NAMALWA (cell line): ENCODE measurements at regions not wholly inside any gene's neighbourhood (a gene's known extent, or its start where the extent isn't known, plus 50 kb on each side); places are given as distances from the start of the nearest gene placed in this dataset.
A peak's percentile ranks its signal among the peaks of the same experiment; 100 is the strongest.
"Not testable (repeated sequence)": the region's sequence is repeated elsewhere in the genome, so short reads cannot be mapped to it uniquely, and the experiment has no call there.

ENCODE experiments used
- DNase-seq: peaks from one replicate; pipeline ENCODE4 v3.0.0-alpha.2; 2015; ENCODE audit warnings: low spot score

DNA sequence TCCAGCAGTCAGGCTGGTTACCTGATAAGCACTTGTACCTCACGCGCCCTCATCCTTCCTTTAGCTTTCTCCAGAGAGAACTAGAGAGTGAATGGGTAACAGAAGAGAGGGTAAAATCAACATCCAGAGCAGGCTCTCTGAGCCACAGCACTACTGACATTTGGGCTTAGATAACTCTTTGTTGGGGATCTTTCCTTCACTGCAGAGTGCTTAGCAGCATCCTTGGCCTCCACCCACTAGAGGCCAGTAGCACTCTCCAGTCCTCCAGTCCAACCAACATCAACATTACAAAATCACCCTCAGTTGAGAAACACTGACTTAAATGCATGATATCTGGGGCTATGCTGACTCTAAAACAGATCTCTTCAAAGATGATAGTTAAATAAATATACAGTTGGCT lies 220.7 kb downstream of the TACR3 start:
- DNase-seq = peak; percentile 7

DNA sequence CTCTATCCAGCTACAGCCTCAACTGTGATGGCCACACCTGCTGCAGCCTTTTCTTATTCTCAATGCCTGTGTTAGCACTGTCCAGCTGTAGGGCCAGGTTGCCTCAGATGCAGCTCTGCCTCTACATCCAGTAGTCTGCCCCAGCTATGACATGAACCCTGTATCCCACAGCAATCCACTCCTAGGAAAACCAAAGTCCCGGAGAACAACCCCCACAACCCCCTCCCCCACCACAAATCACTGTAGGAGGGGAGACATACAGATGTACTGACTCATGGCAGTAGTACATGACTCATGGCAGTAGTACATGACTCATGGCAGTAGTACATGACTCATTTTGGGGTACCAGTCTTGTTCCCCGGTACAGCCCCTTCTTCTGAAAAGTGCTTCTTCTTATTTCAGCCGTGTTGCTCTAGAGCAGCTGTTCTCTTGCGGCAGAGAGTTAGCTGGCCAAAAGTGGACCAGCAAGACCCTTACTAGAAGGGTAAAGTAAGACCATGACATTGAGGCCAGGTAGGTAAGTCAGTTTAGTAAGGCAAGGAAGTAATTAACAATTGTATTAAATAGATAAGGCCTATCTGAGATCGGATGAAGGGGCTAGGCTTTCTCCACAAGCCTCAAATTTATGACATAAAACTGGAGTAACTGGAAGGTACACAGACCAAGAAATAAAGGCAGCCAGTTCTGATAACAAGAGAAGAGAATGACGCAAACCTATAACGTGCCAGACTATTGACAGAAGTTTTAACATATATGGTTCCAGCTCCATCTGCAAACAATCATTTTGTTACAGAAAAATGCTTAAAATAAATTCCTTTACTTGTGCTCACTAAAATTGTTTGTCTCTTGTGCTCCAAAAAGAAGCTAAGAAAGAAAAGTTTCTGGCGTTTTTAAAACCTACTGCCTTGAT lies 221.4 kb downstream of the TACR3 start:
- no peak for DNase-seq

DNA sequence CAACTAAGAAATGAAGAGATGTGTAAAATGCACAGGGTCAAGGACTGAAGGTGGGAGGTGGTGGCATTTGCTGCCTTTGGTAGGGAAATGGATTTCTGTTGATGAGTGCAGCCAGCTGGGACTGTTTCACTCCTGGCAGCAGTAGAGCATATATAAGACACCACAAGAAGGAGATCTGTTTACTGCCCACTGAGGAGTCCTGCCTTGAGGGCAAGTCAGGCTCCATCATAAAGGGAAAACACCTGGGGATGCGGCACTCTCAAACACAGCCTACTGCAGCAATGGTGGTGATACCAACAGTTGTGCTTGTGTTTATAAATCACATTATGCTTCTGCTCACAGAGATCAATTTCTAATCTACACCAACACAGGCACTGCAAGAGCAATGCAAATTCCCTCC lies 222.1 kb downstream of the TACR3 start:
- no peak for DNase-seq

DNA sequence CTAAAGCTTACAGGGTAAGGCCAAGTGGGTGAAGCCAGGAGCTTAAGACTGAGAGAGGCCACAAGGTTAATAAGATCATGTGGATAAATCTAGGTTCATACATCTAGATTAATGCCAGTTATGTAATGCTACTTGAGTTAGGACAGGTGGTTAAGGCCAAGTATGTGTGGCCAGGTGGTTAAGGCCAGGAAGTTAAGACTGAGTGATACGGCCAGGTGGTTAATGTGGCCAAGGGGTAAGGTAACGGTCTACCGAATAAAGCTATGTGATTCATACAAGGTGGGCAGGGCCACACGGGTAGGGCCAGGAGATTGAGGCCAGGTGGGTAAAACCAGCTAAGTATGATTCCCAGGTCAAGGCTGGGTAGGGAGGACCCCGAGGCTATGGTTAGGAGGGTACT lies 223.0 kb downstream of the TACR3 start:
- no peak for DNase-seq

DNA sequence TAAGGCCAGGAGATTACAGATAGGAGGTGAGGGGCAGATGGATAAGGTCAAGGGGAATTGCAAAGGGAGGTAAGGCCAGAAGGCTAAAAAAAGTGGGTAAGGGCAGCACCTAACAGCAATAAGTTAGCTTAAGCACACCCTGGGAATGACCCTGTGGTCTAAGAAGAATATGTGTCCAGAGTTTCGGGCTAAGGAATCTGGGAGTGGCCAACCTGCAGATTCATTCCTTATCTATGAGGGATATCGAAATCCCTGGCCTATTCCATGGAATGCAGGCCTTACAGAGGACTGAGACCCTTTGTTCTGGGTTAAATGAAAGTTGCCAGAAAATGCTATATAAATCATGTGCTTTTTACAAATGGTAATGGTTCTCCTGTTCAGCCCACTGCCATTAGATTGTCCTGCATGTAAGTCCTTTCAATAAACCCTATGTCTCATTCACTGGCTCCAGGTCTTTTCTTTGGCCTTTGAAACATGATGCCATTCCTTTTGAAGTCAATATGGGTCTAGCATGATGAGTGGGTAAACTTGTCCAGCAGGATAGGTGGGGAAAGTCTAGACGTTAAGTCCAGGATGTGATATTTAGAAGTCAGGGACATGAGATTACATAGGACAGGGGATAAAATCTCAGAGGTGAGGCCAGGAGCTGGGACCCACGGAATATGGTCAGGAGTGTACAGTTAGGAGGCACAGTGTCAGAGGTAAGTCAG lies 226.2 kb downstream of the TACR3 start:
- DNase-seq = no peak

DNA sequence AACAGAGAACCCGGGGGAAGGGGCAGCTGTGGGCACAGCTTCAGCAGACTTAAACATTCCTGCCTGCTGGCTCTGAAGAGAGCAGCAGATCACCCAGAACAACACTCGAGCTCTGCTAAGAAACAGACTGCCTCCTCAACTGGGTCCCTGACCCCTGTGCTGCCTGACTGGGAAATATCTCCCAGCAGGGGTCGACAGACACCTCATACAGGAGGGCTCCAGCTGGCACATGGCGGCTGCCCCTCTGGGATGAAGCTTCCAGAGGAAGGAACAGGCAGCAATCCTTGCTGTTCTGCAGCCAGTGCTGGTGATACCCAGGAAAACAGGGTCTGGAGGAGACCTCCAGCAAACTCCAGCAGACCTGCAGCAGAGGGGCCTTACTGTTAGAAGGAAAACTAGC lies 234.5 kb downstream of the TACR3 start:
- not testable (repeated sequence) for DNase-seq

DNA sequence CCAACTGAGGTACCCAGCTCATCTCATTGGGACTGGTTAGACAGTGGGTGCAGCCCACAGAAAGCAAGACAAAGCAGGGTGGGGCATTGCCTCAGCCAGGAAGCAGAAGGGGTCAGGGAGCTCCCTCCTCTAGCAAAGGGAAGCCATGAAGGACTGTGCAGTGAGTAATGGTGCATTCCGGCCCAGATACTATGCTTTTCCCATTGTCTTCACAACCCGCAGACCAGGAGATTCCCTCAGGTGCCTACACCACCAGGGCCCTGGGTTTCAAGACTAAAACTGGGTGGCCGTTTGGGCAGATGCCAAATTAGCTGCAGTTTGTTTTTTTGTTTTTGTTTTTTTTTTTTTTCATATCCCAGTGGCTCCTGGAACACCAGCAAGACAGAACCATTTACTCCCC lies 235.3 kb downstream of the TACR3 start:
- no peak for DNase-seq

DNA sequence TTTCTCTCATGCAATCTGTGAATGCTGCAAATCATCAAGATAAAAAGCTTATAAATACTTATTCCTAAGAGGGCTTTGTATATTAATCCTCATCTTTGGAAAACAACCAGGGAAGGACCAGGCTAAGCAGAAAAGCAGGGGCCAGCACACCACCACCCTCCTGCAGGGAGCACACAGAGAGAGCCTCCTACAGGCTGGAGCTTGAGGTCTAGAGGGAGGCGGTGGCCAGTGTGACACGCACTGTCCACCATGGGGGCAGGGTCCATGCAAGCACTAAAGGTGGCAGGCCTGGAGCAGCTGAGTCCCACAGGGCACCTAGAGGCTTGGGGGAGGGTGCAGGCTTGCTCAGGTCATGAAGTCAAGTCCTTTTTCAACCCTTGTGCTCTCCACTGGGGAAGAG lies 236.9 kb downstream of the TACR3 start:
- DNase-seq = no peak

DNA sequence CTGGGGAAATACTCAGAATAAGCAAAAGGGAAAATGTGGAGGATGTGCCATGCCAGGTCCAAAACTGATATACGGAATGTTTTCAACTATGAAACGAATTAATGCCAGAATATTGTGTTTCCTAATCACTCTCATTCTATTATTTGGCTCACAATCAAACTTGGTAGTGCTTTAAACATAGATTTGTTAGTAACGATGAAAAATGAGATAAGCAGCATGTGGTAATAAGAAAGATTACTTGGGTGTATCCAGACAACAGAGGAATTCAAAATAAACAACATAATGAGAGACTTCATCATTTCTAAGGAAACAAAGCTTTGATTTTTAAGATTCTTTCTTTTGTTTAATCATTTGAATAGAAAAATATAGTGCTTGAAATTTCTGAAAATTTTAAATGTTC lies 237.3 kb downstream of the TACR3 start:
- DNase-seq = no peak

DNA sequence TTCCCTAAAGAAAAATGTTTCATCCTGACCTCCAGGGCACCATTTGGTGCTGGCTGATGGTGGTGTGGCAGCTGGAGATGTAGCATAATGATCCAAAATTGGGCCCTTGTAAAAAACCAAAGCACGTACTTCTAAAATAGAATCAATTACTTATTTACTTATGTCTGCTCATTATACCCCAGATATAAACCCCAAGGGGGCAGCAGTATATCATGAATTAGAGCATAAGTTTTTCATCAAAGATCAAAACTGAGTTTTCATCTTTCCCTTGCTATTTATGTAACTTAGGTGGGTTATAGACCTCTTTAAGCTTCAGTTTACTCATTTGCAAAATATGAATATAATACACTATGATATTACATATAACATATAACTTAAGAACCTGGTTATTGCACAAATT lies 241.1 kb downstream of the TACR3 start:
- DNase-seq = peak; percentile 30

DNA sequence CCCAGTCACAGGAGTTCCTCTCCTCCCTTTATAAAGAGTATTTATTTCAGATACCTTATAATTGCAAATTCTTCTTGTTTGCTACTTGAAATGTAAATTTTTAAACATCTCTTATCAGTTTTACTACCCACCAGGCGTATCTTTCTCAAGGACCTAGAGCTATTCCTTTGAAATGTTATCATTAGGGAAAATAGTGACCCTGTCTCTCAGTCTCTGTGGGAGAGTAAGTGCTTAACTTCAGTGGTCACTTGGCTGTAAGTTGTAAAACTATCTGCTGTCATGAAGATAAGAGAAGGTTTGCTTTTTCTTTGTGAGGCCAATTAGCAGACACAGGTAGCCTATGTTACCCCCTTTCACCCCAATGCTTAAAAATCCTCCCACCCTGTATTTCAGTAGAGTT lies 241.6 kb downstream of the TACR3 start:
- no peak for DNase-seq

DNA sequence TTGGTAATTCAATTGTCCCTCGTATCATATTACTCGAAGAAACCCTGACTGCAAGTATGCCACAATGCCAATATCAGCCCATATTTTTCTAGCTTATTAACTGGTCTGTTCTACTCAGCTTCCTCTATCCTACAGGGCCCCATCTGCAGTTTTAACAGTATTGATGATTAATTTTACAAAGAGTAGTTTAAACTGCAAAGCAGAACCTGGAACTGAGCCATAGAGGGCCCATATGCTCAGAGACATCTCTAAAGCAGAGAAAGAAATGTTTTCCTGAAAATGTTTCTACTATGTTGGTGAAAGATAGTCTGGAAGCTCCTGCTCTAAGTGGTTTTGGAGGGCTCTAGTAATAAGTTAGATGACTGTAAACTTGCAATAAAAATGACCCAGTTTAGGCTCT lies 259.4 kb upstream of the CENPE start:
- DNase-seq = no peak

DNA sequence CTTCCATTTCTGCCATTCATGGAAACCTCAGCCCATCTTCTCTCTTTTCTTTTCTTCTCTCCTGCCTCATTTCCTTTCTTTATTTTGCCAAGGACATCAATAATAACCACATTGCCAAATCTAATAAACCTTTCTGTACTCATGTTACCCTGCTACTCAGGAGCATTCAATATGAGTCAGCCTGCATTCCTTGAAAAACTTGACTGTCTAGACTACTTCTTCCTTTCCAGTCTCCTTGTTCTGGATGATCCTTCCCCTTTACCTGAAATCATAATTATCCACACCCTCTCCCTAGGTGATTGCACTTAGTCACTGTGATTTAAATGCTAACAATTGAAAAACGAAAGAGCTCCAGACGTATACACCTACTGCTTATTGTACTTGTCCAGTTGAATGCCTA lies 253.2 kb upstream of the CENPE start:
- DNase-seq = no peak

DNA sequence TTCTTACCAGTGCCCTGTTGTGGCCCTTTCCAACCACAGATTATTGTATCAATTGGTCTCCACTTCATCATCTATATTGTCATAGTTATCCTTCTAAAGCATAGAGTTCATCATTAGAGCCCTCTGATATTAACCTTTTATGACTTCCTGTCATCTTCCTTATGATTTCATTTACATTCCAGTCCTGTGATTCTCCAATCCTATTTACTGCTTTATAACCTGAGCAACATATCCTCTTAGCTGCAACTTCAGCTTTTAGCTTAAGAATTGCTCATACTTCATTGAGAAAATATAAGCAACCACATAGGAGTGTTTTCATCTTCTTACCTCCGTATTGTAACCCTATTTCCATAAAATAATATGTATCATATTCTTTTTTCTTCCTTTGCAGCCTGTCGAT lies 252.6 kb upstream of the CENPE start:
- DNase-seq = no peak

DNA sequence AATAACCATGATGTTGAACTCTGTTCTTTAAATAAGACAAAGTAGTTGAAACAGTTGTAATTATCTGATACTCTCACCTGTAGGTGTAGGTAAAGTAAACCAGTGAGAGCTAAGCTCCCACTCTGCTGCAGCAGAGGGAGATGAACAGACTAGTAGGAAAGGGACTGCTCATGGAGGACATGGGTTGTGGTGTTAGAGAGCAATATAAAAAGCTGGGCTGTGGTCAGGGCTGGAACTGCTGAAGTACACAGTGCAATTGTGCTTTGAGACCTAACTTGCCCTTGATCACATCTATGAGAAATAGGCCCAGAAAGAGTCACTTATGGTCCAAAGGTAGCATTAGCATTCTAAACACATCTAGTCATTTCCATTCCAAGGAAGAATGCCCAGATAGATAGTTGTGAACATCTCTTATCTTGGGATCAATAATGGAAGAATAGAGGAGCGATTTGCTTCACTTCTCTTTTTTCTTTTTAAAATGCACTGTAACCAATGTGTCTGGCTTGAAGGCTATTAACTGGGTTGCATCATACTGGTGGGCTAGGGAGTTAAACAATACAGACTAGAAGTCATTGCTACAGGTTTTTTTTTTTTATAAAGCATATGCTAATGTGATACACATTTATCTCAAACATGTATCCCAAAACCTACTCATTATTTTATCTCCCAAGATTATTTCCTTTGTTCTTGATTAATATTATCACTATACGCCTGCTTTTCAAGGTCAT lies 251.3 kb upstream of the CENPE start:
- DNase-seq = no peak

DNA sequence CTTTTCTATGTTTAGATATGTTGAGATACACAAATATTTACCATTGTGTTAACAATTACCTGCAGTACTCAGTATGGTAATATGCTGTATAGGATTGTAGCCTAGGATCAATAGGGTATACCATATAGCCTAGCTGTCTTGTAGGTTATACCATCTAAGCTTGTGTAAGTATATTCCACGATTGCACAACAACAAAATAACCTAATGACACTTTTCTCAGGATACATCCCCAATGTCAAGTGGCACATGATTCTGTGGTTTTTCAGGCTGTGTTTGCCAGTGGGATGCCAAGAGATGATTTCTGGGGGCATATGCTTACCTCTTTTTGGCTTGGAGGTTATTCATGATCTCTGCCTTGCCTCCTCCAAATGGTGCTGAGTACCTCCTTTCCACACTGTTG lies 247.2 kb upstream of the CENPE start:
- no peak for DNase-seq

DNA sequence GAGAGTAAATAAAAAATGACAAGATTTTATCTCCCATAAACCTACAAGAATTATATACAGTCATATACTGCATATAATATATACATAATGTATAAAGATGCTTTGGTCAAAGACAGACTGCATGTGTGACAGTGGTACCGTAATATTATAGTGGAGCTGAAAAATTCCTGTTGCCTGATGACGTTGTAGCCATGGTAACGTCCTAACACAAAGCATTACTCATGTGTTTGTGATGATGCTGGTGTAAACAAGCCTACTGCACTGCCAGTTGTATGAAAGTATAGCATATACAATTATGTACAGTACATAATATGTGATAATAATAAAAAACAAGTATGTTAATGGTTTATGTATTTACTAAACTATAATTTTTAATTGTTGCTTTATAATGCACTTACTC lies 245.2 kb upstream of the CENPE start:
- DNase-seq = peak; percentile 20

DNA sequence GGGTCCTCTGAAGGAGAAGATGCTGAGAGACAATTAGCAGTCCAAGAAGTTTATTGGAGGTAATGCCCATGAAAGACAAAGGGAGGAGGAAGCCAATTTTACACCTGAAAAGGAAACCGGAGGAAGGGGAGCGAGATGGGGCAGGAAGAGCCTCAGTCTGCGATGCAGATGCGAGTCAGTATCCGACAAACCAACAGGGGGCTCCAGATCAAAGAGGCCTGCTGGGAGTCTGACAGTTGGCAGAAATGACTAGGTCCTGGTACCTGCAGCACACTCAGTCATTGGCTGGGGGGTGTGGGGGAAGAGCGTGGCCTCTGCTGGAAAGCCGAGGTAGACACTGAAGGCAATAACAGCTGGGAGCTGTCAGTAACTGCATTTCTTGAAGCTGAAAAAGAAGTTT lies 231.1 kb upstream of the CENPE start:
- DNase-seq = peak; percentile 27

DNA sequence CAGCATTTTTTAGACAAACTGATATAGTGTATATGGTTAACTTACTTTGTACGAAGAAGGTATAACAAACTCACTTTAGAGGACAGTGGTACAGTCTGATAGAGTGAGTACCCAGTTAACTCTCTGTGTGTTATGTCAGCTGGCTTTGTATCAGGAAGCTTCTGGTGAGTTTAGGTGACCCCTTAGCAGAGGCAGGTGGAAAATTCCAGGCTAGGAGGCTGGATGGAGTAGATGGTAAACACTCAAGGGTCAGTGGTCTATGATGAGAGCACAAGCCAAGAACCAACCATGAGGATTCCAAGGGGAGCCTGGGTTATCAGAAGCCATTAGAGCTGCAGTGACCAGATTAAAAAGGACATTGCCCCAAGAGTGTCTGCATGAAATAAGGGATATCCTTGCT lies 227.3 kb upstream of the CENPE start:
- DNase-seq = no peak

DNA sequence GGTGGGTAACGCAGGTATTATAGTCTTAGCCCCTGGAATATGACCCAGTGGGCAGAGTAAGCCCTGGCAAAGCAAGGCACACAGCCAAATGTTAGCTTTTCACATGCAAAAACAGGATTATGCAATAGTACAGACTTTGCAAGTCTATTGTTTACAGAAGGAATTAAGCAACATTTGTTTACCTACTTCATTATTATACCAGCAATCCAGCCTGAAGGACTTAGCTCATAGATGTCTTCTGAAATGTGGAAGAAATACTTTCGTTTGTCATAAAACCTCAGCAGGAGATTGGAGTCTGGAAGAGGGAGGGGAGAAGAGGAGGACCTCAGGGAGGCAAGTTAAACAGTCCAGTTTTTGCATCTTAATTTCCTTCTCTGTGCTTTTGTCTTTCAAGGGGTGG lies 226.7 kb upstream of the CENPE start:
- no peak for DNase-seq

DNA sequence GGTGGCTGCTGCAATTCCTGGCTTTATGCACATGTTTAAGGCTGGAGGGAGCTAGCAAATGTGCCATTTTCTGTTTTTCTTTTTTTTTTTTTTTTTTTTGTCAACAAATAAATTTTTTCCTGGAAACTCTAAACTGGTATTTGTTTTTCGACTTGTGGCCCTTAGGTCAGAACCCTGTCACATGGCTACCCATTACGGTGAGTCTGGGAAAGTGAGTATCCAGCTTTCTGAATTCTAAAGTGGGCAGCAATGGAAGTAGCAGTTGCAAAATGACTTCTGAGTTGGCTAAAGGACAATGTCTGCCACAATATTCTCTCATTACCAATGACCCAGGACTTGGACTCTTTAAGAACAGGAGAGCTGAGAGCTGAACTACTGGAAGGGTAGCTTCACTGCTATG lies 225.1 kb upstream of the CENPE start:
- DNase-seq = no peak

DNA sequence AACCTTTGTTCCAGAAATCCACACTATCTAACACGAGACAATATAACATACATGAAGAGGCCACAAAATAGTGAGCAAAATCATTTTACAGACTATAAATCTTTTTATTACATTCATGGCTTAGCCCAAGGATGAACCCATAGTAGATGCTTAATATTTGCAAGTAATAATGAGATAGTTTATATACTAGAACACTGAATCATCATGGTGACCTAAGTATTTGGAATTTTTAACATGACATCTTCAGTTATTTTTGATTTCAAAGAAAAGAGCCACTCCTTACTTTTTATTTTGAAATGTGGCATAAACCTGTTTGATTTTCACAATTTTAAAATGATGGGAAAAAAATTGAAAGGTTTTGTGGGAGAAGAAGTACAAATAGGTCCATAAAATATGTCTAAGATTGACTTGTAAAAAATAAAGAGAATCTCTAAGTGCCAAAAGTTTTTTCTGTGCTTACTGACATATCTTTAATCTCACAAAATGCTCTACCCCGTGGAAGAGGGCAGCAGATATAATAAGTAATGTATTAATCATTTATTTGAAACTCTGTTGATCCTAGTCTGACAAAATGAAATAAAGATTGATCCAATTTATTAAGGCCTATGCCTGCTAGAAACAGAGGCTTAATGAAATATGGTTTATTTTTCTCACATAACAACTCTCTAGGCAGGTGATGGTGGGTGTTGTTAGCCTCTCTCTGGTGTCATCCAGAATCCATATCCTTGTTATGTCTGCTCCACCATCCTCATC lies 224.5 kb upstream of the CENPE start:
- no peak for DNase-seq
